ENCODE measurements at regions not wholly inside any gene's neighbourhood (a gene's known extent, or its start where the extent isn't known, plus 50 kb on each side); places are given as distances from the start of the nearest gene placed in this dataset.
"Not testable (repeated sequence)": the region's sequence is repeated elsewhere in the genome, so short reads cannot be mapped to it uniquely, and the experiment has no call there.

GRCh38 chr5:174560861-174561260 lies 163.5 kb upstream of the MSX2 start:
- no peak for DNase-seq (ENCODE audit: low spot score)
- TF ChIP-seq, protein P1, sequence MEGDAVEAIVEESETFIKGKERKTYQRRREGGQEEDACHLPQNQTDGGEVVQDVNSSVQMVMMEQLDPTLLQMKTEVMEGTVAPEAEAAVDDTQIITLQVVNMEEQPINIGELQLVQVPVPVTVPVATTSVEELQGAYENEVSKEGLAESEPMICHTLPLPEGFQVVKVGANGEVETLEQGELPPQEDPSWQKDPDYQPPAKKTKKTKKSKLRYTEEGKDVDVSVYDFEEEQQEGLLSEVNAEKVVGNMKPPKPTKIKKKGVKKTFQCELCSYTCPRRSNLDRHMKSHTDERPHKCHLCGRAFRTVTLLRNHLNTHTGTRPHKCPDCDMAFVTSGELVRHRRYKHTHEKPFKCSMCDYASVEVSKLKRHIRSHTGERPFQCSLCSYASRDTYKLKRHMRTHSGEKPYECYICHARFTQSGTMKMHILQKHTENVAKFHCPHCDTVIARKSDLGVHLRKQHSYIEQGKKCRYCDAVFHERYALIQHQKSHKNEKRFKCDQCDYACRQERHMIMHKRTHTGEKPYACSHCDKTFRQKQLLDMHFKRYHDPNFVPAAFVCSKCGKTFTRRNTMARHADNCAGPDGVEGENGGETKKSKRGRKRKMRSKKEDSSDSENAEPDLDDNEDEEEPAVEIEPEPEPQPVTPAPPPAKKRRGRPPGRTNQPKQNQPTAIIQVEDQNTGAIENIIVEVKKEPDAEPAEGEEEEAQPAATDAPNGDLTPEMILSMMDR (IDR thresholded peaks at IDR 0.05; ENCODE audit: extremely low read depth, insufficient read depth, missing control alignments), result no peak
- in situ Hi-C loops (cut with MboI; ENCODE audit: low pct_unique_long_range_greater_than_20kb, low sequenced_read_pairs, unreplicated experiment), result no loop called here

DNA sequence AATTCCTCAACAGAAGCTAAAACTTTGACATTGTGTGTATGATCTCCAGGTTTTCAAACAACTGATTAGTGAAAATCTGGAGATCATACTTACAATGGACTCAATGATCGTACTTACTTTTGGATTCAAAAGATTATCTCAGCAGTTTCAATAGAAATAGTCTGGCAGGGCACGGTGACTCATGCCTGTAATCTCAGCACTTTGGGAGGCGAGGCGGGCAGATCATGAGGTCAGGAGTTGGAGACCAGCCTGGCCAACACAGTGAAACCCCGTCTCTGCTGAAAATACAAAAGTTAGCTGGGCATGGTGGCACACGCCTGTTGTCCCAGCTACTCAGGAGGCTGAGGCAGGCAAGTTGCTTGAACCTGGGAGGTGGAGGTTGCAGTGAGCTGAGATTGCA lies 161.3 kb upstream of the MSX2 start:
- DNase-seq (ENCODE audit: low spot score); in situ Hi-C loops (cut with MboI; ENCODE audit: low pct_unique_long_range_greater_than_20kb, low sequenced_read_pairs, unreplicated experiment): not testable (repeated sequence)

GRCh38 chr5:174563899-174564298 lies 160.5 kb upstream of the MSX2 start:
- TF ChIP-seq, protein P1 (IDR thresholded peaks at IDR 0.05; ENCODE audit: extremely low read depth, insufficient read depth, missing control alignments), result no peak
- in situ Hi-C loops (cut with MboI; ENCODE audit: low pct_unique_long_range_greater_than_20kb, low sequenced_read_pairs, unreplicated experiment), result no loop called here
- no peak for DNase-seq (ENCODE audit: low spot score)

GRCh38 chr5:174567506-174568141 lies 156.8 kb upstream of the MSX2 start:
- in situ Hi-C loops (cut with MboI; ENCODE audit: low pct_unique_long_range_greater_than_20kb, low sequenced_read_pairs, unreplicated experiment), result no loop called here
- DNase-seq (ENCODE audit: low spot score), result no peak
- TF ChIP-seq, protein P1 (IDR thresholded peaks at IDR 0.05; ENCODE audit: extremely low read depth, insufficient read depth, missing control alignments), result no peak

GRCh38 chr5:174570662-174571061 lies 153.7 kb upstream of the MSX2 start:
- no peak for DNase-seq (ENCODE audit: low spot score)
- in situ Hi-C loops (cut with MboI; ENCODE audit: low pct_unique_long_range_greater_than_20kb, low sequenced_read_pairs, unreplicated experiment), result no loop called here
- TF ChIP-seq, protein P1 (IDR thresholded peaks at IDR 0.05; ENCODE audit: extremely low read depth, insufficient read depth, missing control alignments), result no peak

- DNase-seq (ENCODE audit: low spot score), result no peak
- TF ChIP-seq, protein P1 (IDR thresholded peaks at IDR 0.05; ENCODE audit: extremely low read depth, insufficient read depth, missing control alignments), result no peak
- in situ Hi-C loops (cut with MboI; ENCODE audit: low pct_unique_long_range_greater_than_20kb, low sequenced_read_pairs, unreplicated experiment), result no loop called here
Observed at GRCh38 chr5:174571662-174572397, 152.6 kb upstream of the MSX2 start.

DNA sequence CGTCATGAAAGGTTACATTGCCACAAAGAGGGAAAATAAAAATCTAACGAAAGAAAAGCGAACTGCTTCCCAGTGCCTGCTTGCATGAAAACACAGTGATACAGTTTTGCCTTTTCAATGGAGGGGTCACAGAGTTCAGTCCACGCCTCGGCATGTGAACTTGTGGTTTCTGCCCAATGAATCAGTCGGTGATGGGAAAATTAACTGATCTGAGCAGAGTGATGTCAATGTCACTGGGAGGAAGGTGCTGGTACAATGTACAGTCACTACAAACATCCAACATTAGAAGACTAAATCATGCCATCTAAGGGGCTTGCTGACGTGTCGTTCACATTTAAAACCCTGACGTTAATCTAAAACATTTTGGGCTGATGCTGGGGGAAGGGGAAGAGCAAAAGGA lies 151.8 kb upstream of the MSX2 start:
- no peak for DNase-seq (ENCODE audit: low spot score)
- TF ChIP-seq, protein P1 (IDR thresholded peaks at IDR 0.05; ENCODE audit: extremely low read depth, insufficient read depth, missing control alignments), result no peak
- in situ Hi-C loops (cut with MboI; ENCODE audit: low pct_unique_long_range_greater_than_20kb, low sequenced_read_pairs, unreplicated experiment), result no loop called here
